Posterior vena cava (tissue), 2 donors: ENCODE measurements at regions not wholly inside any gene's neighbourhood (a gene's known extent, or its start where the extent isn't known, plus 50 kb on each side); places are given as distances from the start of the nearest gene placed in this dataset.

Experiments used
- DNase-seq: peaks from one replicate; pipeline ENCODE4 v3.0.0-alpha.2; 2020; ENCODE audit warnings: low spot score
- intact Hi-C, 2 donors: fragments of 100-400 bp; cut with DNase I; formaldehyde crosslinking; loops; one replicate each; pipeline versions ENCODE4 v1.14.1 to v1.14.2; 2022 to 2023
- donor health status: DM: yes; HTN: yes; CAD: no.
- donor health status: DM: yes; HTN: yes; CAD: no.

DNA sequence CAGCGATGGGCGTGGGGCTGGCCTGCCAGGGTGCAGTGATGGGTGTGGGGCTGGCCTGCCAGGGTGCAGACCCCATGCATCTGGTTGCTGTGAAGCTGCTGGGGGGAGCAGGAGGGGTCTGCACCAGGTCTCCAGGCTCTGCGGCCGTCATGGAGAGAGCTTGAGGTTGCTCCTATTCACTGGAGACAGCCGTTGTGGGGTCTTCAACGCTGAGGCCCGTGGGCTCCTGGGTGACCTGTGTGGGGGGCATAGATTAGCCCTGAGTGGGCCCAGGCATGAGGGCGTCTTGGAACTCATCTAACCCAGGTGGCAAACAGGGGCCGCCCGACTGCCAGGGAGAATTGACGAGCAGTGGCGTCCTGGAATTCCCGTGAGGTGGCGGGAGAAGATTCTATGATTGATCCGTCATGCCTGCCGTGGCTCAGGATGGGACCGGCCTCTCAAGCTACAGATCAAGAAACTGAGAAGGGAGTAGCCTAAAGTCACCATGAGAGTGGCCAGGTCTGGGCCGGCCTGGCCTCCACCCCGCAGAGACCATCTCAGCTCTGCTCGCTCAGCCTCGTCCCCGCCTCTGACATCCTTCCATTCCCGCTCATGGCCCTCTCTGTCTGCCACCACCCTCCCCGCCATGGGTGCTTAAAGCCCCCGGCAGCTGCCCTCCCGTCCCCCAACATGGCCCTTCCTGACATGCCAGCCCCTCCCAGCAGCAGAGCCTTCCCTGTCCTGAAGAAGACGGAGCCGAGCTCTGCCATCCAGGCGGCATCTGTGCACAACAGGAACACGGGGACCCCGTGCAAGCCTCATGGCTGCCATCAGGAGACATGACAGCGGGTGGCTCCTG lies 50.7 kb upstream of the ACSF3 start:
- intact Hi-C loops = no loop called here
- peak; percentile 73 for DNase-seq

DNA sequence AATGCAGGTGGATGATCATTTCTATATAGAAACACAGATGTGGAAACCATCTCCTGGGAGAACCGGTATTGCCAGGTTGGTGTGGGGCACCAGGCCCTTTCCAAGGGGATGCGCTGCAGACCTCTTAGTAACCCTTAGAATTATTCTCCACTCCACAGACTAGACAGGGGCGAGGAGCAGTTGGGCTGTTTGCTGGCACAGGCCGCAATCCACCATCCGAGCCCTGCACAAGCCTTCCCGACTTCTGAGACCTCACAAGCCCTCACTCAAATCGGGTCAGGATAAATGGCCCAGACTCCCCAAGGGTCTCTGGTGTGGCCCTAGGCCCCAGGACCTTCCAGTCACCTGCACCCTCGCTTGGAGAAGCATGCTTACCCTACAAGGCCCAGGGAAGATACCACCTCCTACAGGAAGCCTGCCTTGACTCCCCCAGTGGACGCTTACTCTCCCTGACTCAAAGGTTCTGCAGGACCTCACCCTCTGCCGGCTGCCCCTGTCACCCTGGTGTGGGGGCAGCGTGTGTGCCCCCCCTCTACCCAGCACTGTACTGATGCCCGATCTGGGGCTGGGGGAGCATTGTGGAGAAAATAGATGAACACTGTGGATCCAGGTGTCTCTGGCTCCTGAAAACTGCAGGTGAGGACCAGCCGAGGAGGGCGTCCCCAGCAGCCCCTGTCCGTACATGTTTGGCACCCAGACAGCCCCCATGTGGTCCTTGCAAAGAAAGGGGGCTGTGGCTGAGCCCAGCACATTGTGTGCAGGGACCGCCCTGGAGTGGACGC lies 49.8 kb upstream of the ACSF3 start:
- intact Hi-C loops = no loop called here
- DNase-seq = peak; percentile 55
